K562 (cell line): ENCODE measurements at regions not wholly inside any gene's neighbourhood (a gene's known extent, or its start where the extent isn't known, plus 50 kb on each side); places are given as distances from the start of the nearest gene placed in this dataset.

Experiments
- CBX8 ChIP-seq: fragments of 200-600 bp; sonication (generic); IDR thresholded peaks from 2 replicates; pipeline ENCODE4 v1.6.1; 2012; ENCODE audit warnings: borderline replicate concordance, mixed run types, low read depth, mild to moderate bottlenecking, moderate library complexity, mixed read lengths, low read length, control low read depth, inconsistent platforms; ENCODE audit not compliant: poor library complexity, severe bottlenecking; ENCODE audit errors: extremely low read depth
- E2F1 ChIP-seq: sonication (generic); formaldehyde crosslinking; IDR thresholded peaks from 2 replicates; pipeline ENCODE4 v1.8.1; 2023; ENCODE audit warnings: mild to moderate bottlenecking, missing genetic modification reagents, moderate library complexity
- EHMT2 ChIP-seq: fragments of 450-650 bp; IDR thresholded peaks from 2 replicates; pipeline ENCODE4 v1.6.1; 2018; ENCODE audit warnings: antibody characterized with exemption
- FOXP4 ChIP-seq: sonication (generic); formaldehyde crosslinking; IDR thresholded peaks from 2 replicates; pipeline ENCODE4 v1.8.0; 2022; ENCODE audit warnings: mild to moderate bottlenecking, missing genetic modification reagents, borderline replicate concordance
- HDAC1 ChIP-seq, 2 experiments: fragments of 450-650 bp; IDR thresholded peaks; 2 replicates each; pipeline ENCODE4 v1.6.1; 2016 to 2017; ENCODE audit warnings: inconsistent platforms in 1 of 2, mild to moderate bottlenecking in 1 of 2, moderate library complexity in 1 of 2
- MTA1 ChIP-seq: fragments of 450-650 bp; IDR thresholded peaks from 2 replicates; pipeline ENCODE4 v1.6.1; 2017; ENCODE audit warnings: borderline replicate concordance
- POLR2G ChIP-seq: fragments of 200-400 bp; formaldehyde crosslinking; IDR thresholded peaks from 2 replicates; pipeline ENCODE4 v1.6.1; 2017; ENCODE audit warnings: low read depth, mild to moderate bottlenecking, antibody characterized with exemption, low read length, moderate library complexity
- POLR2H ChIP-seq: IDR thresholded peaks from 2 replicates; pipeline ENCODE4 v1.6.1; 2016; ENCODE audit warnings: missing genetic modification characterization, low read depth, mild to moderate bottlenecking, control low read depth, missing compliant biosample characterization, moderate library complexity
- TBL1XR1 ChIP-seq, 2 experiments: IDR thresholded peaks; 2 replicates each; pipeline ENCODE4 v1.6.1; 2012; ENCODE audit warnings: improper control_type of control experiment in 2 of 2, low read length in 2 of 2, mild to moderate bottlenecking in 1 of 2
- TCF3 ChIP-seq: sonication (generic); formaldehyde crosslinking; IDR thresholded peaks from 2 replicates; pipeline ENCODE4 v1.4.0; 2020; ENCODE audit warnings: mild to moderate bottlenecking, missing genetic modification reagents
- TFE3 ChIP-seq: fragments of 450-650 bp; formaldehyde crosslinking; IDR thresholded peaks from 2 replicates; pipeline ENCODE4 v1.4.0; 2020; ENCODE audit warnings: mild to moderate bottlenecking, mixed read lengths
- ZBTB8A ChIP-seq: fragments of 450-650 bp; IDR thresholded peaks from 2 replicates; pipeline ENCODE4 v1.6.1; 2018; ENCODE audit warnings: mild to moderate bottlenecking, moderate library complexity; ENCODE audit not compliant: partially characterized antibody
- ZNF282 ChIP-seq: sonication (generic); formaldehyde crosslinking; IDR thresholded peaks from 2 replicates; pipeline ENCODE4 v1.8.1; 2023; ENCODE audit warnings: missing genetic modification reagents
- ZNF75A ChIP-seq: fragments of 450-650 bp; formaldehyde crosslinking; IDR thresholded peaks from 2 replicates; pipeline ENCODE4 v1.4.0; 2020; ENCODE audit warnings: mild to moderate bottlenecking
- ZNF780A ChIP-seq: fragments of 250-450 bp; sonication (Bioruptor Pico); IDR thresholded peaks from 2 replicates; pipeline ENCODE4 v1.5.0; 2021; ENCODE audit warnings: mild to moderate bottlenecking

- no peak for TF ChIP-seq ZNF282 (CRISPR knock-in tag)
- no peak for TF ChIP-seq POLR2G
- 0 out of 2 replicates have a peak, but pooled peaks have one; percentile 10 for TF ChIP-seq MTA1
- no peak for TF ChIP-seq ZBTB8A
- TF ChIP-seq FOXP4 (CRISPR knock-in tag) = no peak
- no peak for TF ChIP-seq E2F1 (CRISPR knock-in tag)
- no peak for TF ChIP-seq HDAC1 (IDR thresholded peaks at IDR 0.05)
- no peak for TF ChIP-seq POLR2H (tag)
- TF ChIP-seq ZNF780A (CRISPR knock-in tag) = no peak
- TF ChIP-seq TCF3 (CRISPR knock-in tag) = peak; percentile 55
- TF ChIP-seq TFE3 (CRISPR knock-in tag) = no peak
- no peak for TF ChIP-seq EHMT2
- TF ChIP-seq ZNF75A = no peak
- TF ChIP-seq TBL1XR1 (IDR thresholded peaks at IDR 0.05; ENCODE audit: low read length in 2 of 2) = peak in 1 of 2 experiments; percentile 69; a peak in 1 of 4 replicates
- no peak for TF ChIP-seq CBX8
These were observed 200.8 kb upstream of the ZC3H12C start (continued) for GRCh38 chr11:109892321-109892794.
